GM19239 (cell line): ENCODE measurements at regions not wholly inside any gene's neighbourhood (a gene's known extent, or its start where the extent isn't known, plus 50 kb on each side); places are given as distances from the start of the nearest gene placed in this dataset.
"Not testable (repeated sequence)": the region's sequence is repeated elsewhere in the genome, so short reads cannot be mapped to it uniquely, and the experiment has no call there.

ENCODE experiments used
- DNase-seq: peaks from one replicate; pipeline ENCODE4 v3.0.0; 2011; ENCODE audit warnings: low spot score; ENCODE audit not compliant: insufficient read length
- FAIRE-seq: peaks from 2 replicates; lab custom pipeline; 2011; peaks lifted over from hg19 to GRCh38; lab: Jason Lieb, UNC

GRCh38 chr1:181170194-181170593 is 81.7 kb downstream of the IER5 start:
- FAIRE-seq (no peak), DNase-seq (no peak)

- DNase-seq = no peak
Observed at GRCh38 chr1:181172082-181172481, 83.6 kb downstream of the IER5 start.

GRCh38 chr1:181173761-181174447 is 85.4 kb downstream of the IER5 start:
- DNase-seq (no peak), FAIRE-seq (no peak)

More at GRCh38 chr1:181172082-181172481, 83.6 kb downstream of the IER5 start:
- no peak for FAIRE-seq

- DNase-seq (no peak), FAIRE-seq (no peak)
Observed at GRCh38 chr1:181174861-181175260, 86.4 kb downstream of the IER5 start.

- DNase-seq (no peak), FAIRE-seq (no peak)
Observed at GRCh38 chr1:181175356-181175910, 86.9 kb downstream of the IER5 start.

- DNase-seq (no peak), FAIRE-seq (no peak)
Observed at GRCh38 chr1:181175955-181176354, 87.5 kb downstream of the IER5 start.

- no peak for FAIRE-seq
Observed at GRCh38 chr1:181178241-181178879, 89.9 kb downstream of the IER5 start.

GRCh38 chr1:181179279-181179986 is 90.9 kb downstream of the IER5 start:
- FAIRE-seq (no peak), DNase-seq (no peak)

More at GRCh38 chr1:181178241-181178879, 89.9 kb downstream of the IER5 start:
- no peak for DNase-seq

- no peak for DNase-seq
- FAIRE-seq = no peak
Observed at GRCh38 chr1:181179987-181180365, 91.5 kb downstream of the IER5 start.

- FAIRE-seq (no peak), DNase-seq (no peak)
Observed at GRCh38 chr1:181180407-181181031, 92.0 kb downstream of the IER5 start.

GRCh38 chr1:181181792-181182585 is 93.5 kb downstream of the IER5 start:
- FAIRE-seq (no peak), DNase-seq (no peak)

- DNase-seq (no peak), FAIRE-seq (no peak)
Observed at GRCh38 chr1:181184621-181185020, 96.1 kb downstream of the IER5 start.

GRCh38 chr1:181185461-181185860 is 97.0 kb downstream of the IER5 start:
- DNase-seq (no peak), FAIRE-seq (no peak)

- FAIRE-seq, DNase-seq: not testable (repeated sequence)
Observed at GRCh38 chr1:181186133-181186532, 97.6 kb downstream of the IER5 start.

GRCh38 chr1:181187337-181188126 is 99.0 kb downstream of the IER5 start:
- DNase-seq = no peak
- FAIRE-seq = no peak

GRCh38 chr1:181189245-181189644 is 100.7 kb downstream of the IER5 start:
- FAIRE-seq = no peak

GRCh38 chr1:181189691-181190363 is 101.3 kb downstream of the IER5 start:
- peak; percentile 85 for DNase-seq
- FAIRE-seq = no peak

More at GRCh38 chr1:181189245-181189644, 100.7 kb downstream of the IER5 start:
- DNase-seq = no peak

- FAIRE-seq (no peak), DNase-seq (no peak)
Observed at GRCh38 chr1:181190364-181191035, 102.0 kb downstream of the IER5 start.
